ENCODE measurements at regions not wholly inside any gene's neighbourhood (a gene's known extent, or its start where the extent isn't known, plus 50 kb on each side); places are given as distances from the start of the nearest gene placed in this dataset.
"Not testable (repeated sequence)": the region's sequence is repeated elsewhere in the genome, so short reads cannot be mapped to it uniquely, and the experiment has no call there.

DNA sequence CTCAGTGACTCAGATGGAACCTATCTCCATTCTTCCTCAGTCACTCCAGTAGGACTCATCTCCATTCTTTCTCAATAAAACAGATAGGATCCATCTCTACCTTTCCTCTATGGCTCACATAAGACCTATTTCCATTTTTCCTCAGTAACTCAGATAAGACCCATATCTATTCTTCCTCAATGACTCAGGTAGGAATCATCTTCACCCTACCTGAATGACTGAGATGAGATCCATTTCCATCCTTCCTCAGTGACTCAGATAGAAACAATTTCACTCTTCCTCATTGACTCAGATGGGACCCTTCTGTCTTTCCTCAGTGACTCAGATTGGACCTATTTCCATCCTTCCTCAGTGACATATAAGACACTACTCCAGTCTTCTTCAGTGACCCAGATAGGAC, 165.1 kb downstream of the FBXO4 start:
- no peak for ATAC-seq
- TF ChIP-seq ARNTL (CRISPR knock-in tag; IDR thresholded peaks at IDR 0.05; ENCODE audit: borderline replicate concordance, low read depth), result no peak

DNA sequence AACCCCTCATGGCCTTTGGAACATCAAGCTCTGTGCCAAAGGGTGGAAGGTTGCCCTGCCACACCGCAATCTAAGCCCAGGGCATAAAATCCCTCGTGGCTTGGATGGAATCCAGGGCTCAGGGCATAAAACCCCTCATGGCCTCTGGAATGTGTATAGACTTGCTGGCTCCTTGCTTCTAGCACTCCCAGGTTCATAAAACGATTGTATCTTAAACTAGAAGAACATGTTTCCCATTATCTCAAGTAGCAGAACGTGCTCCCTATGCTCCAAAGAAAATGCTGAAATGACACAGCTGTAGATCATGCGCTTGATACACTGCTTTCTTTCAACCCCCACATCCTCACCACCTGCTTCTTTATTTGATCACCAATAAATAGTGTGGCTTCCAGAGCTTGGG, 174.8 kb downstream of the FBXO4 start:
- not testable (repeated sequence) for ATAC-seq

DNA sequence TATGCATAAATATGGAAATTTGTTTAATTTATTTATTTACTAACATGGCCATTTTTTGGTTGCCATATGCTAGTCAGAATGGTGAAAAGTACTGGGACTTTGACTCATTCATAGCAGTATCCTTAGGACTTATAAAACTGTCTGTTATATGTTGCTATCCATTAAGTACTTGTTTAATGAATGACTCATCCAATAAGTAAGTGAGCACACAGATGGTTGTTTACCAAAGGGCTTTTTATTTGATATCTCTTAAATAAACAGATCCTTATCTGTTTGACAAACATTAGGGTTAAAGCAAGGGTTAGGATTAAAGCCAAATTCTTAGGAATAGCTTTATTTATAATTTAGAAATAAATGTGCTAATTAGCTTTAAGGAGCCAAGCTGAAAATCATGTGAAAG, 183.4 kb downstream of the FBXO4 start:
- TF ChIP-seq ISL1 (CRISPR knock-in tag; IDR thresholded peaks at IDR 0.05), result no peak
- no peak for TF ChIP-seq OSR1 (CRISPR knock-in tag; IDR thresholded peaks at IDR 0.05)
- TF ChIP-seq, protein P1, sequence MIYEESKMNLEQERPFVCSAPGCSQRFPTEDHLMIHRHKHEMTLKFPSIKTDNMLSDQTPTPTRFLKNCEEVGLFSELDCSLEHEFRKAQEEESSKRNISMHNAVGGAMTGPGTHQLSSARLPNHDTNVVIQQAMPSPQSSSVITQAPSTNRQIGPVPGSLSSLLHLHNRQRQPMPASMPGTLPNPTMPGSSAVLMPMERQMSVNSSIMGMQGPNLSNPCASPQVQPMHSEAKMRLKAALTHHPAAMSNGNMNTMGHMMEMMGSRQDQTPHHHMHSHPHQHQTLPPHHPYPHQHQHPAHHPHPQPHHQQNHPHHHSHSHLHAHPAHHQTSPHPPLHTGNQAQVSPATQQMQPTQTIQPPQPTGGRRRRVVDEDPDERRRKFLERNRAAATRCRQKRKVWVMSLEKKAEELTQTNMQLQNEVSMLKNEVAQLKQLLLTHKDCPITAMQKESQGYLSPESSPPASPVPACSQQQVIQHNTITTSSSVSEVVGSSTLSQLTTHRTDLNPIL (CRISPR knock-in tag; IDR thresholded peaks at IDR 0.05; ENCODE audit: low read depth), result no peak
- TF ChIP-seq ARNTL (CRISPR knock-in tag; IDR thresholded peaks at IDR 0.05; ENCODE audit: borderline replicate concordance, low read depth), result no peak
- TF ChIP-seq, protein P2, sequence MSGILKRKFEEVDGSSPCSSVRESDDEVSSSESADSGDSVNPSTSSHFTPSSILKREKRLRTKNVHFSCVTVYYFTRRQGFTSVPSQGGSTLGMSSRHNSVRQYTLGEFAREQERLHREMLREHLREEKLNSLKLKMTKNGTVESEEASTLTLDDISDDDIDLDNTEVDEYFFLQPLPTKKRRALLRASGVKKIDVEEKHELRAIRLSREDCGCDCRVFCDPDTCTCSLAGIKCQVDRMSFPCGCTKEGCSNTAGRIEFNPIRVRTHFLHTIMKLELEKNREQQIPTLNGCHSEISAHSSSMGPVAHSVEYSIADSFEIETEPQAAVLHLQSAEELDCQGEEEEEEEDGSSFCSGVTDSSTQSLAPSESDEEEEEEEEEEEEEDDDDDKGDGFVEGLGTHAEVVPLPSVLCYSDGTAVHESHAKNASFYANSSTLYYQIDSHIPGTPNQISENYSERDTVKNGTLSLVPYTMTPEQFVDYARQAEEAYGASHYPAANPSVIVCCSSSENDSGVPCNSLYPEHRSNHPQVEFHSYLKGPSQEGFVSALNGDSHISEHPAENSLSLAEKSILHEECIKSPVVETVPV (CRISPR knock-in tag; IDR thresholded peaks at IDR 0.05), result no peak
- no peak for TF ChIP-seq ZFP3 (CRISPR knock-in tag; IDR thresholded peaks at IDR 0.05)
- TF ChIP-seq GLIS3 (CRISPR knock-in tag; IDR thresholded peaks at IDR 0.05), result no peak
- no peak for TF ChIP-seq TOX (CRISPR knock-in tag; IDR thresholded peaks at IDR 0.05; ENCODE audit: borderline replicate concordance)
- TF ChIP-seq, protein P3, sequence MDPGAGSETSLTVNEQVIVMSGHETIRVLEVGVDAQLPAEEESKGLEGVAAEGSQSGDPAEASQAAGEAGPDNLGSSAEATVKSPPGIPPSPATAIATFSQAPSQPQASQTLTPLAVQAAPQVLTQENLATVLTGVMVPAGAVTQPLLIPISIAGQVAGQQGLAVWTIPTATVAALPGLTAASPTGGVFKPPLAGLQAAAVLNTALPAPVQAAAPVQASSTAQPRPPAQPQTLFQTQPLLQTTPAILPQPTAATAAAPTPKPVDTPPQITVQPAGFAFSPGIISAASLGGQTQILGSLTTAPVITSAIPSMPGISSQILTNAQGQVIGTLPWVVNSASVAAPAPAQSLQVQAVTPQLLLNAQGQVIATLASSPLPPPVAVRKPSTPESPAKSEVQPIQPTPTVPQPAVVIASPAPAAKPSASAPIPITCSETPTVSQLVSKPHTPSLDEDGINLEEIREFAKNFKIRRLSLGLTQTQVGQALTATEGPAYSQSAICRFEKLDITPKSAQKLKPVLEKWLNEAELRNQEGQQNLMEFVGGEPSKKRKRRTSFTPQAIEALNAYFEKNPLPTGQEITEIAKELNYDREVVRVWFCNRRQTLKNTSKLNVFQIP (CRISPR knock-in tag; IDR thresholded peaks at IDR 0.05; ENCODE audit: borderline replicate concordance, low read depth), result no peak
- TF ChIP-seq, protein P4, sequence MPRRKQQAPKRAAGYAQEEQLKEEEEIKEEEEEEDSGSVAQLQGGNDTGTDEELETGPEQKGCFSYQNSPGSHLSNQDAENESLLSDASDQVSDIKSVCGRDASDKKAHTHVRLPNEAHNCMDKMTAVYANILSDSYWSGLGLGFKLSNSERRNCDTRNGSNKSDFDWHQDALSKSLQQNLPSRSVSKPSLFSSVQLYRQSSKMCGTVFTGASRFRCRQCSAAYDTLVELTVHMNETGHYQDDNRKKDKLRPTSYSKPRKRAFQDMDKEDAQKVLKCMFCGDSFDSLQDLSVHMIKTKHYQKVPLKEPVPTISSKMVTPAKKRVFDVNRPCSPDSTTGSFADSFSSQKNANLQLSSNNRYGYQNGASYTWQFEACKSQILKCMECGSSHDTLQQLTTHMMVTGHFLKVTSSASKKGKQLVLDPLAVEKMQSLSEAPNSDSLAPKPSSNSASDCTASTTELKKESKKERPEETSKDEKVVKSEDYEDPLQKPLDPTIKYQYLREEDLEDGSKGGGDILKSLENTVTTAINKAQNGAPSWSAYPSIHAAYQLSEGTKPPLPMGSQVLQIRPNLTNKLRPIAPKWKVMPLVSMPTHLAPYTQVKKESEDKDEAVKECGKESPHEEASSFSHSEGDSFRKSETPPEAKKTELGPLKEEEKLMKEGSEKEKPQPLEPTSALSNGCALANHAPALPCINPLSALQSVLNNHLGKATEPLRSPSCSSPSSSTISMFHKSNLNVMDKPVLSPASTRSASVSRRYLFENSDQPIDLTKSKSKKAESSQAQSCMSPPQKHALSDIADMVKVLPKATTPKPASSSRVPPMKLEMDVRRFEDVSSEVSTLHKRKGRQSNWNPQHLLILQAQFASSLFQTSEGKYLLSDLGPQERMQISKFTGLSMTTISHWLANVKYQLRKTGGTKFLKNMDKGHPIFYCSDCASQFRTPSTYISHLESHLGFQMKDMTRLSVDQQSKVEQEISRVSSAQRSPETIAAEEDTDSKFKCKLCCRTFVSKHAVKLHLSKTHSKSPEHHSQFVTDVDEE (CRISPR knock-in tag; IDR thresholded peaks at IDR 0.05), result no peak
- TF ChIP-seq RARB (CRISPR knock-in tag; IDR thresholded peaks at IDR 0.05), result no peak
- TF ChIP-seq ZNF8 (CRISPR knock-in tag; IDR thresholded peaks at IDR 0.05), result no peak
- TF ChIP-seq BACH2 (CRISPR knock-in tag; IDR thresholded peaks at IDR 0.05; ENCODE audit: borderline replicate concordance), result no peak
- no peak for TF ChIP-seq ZNF70 (CRISPR knock-in tag; IDR thresholded peaks at IDR 0.05)
- TF ChIP-seq PPARA (CRISPR knock-in tag; IDR thresholded peaks at IDR 0.05; ENCODE audit: borderline replicate concordance), result no peak
- TF ChIP-seq TCF4 (CRISPR knock-in tag; IDR thresholded peaks at IDR 0.05; ENCODE audit: borderline replicate concordance), result no peak
- ATAC-seq, result no peak

DNA sequence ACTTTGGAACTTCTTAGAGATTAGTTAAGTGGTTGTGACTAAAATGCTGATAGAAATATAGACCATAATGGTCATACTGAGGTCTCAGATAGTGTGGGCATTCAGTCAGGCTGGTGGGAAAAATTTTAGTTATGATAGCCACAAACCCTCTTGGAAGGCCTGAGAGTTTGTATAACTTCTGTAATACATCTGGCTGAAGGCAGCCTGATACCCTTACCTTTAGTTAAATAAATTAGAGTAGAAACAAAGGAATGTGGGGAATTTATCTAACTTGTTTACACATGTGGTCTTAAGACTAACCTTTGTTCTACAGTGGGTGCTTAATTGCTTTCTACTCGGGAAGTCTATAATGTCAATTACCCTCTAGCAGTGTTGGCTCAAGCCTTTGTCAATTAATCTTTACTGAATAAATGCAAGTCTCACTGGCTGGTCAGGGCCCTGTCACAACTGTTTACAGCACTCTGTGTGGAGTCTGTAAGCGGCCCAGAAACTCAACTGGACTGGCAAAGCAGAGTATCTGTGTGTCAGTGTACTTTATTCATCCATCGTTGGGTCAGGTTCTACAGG, 184.0 kb downstream of the FBXO4 start:
- TF ChIP-seq CSDC2 (CRISPR knock-in tag; IDR thresholded peaks at IDR 0.05) (no peak), ESRRG (CRISPR knock-in tag; IDR thresholded peaks at IDR 0.05) (no peak), ZNF565 (CRISPR knock-in tag; conservative IDR thresholded peaks at IDR 0.05; ENCODE audit: low read depth) (no peak), BACH2 (CRISPR knock-in tag; IDR thresholded peaks at IDR 0.05; ENCODE audit: borderline replicate concordance) (no peak), ZFP30 (CRISPR knock-in tag; IDR thresholded peaks at IDR 0.05) (no peak), OSR1 (CRISPR knock-in tag; IDR thresholded peaks at IDR 0.05) (no peak), TCF4 (CRISPR knock-in tag; IDR thresholded peaks at IDR 0.05; ENCODE audit: borderline replicate concordance) (no peak), ISL1 (CRISPR knock-in tag; IDR thresholded peaks at IDR 0.05) (no peak), ARNTL (CRISPR knock-in tag; IDR thresholded peaks at IDR 0.05; ENCODE audit: borderline replicate concordance, low read depth) (no peak), ZFP3 (CRISPR knock-in tag; IDR thresholded peaks at IDR 0.05) (no peak), ZC3H10 (CRISPR knock-in tag; IDR thresholded peaks at IDR 0.05) (no peak), SNAI2 (CRISPR knock-in tag; IDR thresholded peaks at IDR 0.05) (no peak), PPARA (CRISPR knock-in tag; IDR thresholded peaks at IDR 0.05; ENCODE audit: borderline replicate concordance) (no peak), GLIS3 (CRISPR knock-in tag; IDR thresholded peaks at IDR 0.05) (no peak)
- TF ChIP-seq, protein P2 (CRISPR knock-in tag; IDR thresholded peaks at IDR 0.05), result no peak
- no peak for ATAC-seq

DNA sequence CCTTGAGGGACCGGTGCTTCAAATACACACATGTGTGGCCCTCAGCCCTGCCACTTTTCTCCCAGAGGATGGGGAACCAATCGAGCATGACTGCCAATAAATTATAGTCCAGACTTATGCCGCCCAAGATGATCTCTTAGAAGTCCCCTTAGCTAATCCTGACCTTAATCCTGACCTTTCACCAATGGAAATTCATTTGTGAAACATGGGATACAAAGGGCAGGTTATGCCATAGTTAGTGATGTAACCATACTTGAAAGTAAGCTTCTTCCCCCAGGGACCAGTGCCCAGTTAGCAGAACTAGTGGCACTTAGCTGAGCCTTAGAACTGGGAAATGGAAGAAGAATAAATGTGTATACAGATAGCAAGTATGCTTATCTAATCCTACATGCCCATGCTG, 190.6 kb downstream of the FBXO4 start:
- ATAC-seq, result not testable (repeated sequence)
